Activated CD8-positive, alpha-beta memory T cell treated with anti-CD3 and anti-CD28 coated beads for 48 hours (primary cell): ENCODE measurements at regions not wholly inside any gene's neighbourhood (a gene's known extent, or its start where the extent isn't known, plus 50 kb on each side); places are given as distances from the start of the nearest gene placed in this dataset.

ENCODE experiments used
- DNase-seq, 3 experiments: peaks; one replicate each; pipeline ENCODE4 v3.0.0-alpha.2; 2020; ENCODE audit warnings: low read depth in 2 of 3, low spot score in 2 of 3

DNA sequence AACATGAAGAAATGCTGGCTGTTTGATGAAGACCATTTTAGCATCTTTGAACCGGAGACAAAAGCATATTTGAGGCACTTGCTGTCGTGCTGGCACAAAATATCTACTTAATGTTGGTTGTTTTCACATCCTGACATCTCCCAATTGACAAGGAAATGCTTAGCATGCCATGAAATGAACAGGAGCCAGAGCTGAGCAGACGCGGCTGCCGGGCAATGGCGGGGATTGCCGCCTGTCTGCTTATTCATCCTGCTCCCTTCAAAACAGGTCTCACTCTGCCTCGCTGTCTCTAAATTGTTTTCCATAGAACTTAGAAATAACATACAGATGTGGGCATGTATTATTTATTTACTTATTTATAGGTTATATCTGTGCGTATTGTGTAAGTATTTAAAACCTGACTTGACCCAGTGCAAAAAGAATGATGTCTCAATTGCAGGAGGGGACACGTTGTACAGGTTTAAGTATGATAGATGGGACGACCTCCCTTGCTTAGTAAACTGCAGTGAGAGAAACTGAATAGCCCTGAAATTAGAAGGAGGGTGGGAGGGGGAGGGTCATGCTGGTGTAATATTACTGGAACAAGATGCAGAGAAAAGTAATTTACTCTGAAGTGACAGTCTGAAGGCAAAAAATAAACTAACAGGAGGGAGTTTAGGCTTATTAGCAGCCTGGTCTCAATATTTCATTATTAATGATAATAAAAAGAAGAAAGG is 590.4 kb upstream of the PLXNA2 start:
- no peak for DNase-seq

DNA sequence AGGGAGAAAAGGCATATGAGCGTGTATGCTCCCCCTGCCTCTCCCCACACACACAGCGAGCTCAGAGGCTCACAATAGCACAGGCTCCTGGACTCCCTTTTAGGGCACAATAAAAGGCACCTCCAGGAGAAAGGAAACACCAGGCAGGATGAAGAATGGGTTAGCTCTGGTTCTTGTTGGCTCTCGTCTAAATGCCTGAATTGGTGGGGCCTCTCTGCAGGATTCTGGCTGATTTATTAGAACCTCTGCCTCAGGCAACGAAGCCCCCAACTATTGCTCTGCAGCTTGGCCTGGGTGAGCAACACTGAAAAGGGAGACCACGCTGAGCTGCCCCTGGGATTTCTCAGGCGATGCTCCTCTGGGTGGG is 590.9 kb upstream of the PLXNA2 start:
- no peak for DNase-seq

DNA sequence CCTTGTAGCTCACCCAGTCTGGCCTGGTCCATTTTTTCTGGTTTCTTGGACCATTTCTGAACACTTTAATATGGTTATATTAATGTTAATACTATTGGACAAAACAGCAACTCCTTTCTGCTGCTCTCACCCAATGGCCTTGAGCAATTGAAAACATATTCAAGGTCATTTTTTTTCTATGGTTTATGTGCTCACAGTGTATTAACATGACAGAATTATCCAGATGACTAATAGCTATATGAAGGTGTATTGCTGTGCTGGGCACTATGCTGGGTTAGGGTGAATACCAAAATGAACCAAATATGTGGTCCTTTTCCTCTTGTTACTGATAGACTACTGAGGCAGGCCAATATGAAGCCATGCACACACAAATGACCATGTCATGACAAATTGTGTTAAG is 591.6 kb upstream of the PLXNA2 start:
- DNase-seq = no peak

DNA sequence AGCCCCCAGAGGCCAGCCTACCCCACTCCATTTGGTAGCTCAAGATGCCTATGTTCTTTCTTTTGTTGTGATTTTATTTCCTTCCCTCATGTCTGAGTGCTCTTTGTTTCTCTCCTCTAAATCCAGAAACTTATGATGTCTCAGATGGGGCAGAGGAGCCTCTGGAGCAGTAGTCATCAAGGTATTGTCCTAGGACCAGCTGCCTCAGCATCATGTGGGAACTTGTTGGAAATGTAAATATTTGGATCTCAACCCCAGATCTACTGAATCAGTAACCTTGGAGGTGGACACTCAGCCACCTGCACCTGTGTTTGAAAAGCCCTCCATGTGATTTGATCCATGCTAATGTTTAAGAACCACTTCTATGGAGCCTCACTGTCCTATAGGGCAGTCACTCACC is 593.1 kb upstream of the PLXNA2 start:
- no peak for DNase-seq

DNA sequence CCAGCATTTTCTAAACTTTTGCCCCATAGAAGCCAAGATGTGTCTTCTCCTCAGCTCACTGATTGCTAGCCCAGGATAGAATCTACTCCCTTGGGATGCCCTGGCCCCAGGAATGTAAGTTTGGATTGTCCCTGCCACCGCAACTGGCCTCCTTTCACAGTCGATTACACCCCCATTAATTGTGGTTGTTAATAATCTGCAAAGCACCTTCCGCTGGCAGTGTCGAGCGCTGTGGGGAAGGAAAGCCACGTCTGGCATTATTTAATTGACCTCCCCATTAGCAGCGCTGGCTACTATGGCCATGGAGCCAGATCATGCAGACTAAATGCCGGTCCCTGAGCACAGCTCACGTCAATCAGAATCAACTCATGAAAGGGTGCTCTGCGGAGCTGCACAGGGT is 597.3 kb upstream of the PLXNA2 start:
- no peak for DNase-seq

DNA sequence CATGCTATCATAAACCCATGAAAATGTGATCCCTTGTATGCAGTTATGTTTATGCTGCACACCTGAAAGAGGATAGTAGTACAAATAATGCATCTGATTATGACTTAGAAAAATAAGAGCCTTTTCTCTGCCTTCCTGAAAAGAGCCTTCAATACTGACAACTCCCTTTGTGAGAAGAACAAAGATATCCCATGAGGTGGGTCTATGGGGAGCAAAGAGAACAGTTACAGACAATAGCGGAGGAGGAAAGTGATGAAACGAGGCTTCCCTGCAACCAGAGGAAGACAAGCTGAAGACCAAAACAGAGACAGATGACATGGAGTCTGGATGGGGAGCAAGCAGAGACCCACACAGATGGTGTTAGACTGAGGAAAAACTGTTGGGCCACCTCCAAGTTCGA is 598.3 kb upstream of the PLXNA2 start:
- DNase-seq = no peak

DNA sequence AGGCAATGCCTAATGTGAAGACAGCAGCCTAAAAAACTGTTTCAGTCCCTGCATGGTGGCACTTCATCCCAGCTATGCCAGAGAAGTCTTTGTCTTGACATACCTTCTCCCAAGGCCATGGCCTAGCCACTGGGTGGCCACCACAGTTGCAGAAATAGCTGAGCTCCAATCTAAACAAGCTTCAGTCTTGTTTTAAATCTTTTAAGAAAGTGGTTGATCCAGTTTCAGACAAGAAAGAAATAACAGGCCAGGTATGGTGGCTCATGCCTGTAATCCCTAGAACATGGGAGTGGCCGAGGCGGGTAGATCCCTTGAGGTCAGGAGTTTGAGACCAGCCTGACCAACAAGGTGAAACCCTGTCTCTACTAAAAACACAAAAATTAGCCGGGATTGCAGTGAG is 600.0 kb upstream of the PLXNA2 start:
- DNase-seq = no peak

DNA sequence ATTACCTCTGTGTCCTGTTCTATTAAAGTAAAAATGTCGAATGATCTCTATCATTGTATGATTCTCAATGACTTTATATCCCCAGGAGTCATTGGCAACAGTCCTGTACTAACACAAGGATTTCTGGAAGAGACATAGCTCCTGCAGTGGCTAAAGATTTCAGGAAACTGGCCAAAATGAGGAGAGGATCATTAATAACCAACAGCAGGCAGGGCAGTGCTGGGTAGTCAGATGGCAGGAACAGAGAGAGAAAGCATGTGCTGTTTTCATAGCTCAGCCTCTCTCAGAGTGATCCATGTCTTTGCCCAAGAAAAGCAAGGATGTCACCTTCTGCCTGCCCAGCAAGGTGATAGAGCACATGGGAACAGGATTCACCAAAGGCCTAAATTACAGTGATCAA is 604.7 kb upstream of the PLXNA2 start:
- DNase-seq = no peak

DNA sequence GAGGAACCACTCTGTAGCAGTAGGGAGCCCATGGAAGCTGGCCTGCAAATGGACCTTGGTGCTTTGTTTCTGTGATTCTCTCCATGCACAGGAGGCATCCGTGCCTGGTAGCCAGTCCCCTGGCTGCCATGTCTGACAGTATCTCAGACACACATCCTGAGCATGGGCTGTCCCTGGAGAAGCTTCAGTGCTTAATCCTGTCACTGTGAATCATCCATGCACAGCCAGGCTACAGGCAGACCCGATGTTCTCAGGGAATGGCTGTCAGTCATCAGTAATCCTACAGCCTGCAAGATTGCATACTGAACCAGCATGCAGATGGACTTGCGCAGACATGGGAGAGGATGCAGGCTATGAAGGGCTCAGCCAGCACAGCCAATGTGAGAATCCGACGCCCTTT is 606.3 kb upstream of the PLXNA2 start:
- DNase-seq = no peak

DNA sequence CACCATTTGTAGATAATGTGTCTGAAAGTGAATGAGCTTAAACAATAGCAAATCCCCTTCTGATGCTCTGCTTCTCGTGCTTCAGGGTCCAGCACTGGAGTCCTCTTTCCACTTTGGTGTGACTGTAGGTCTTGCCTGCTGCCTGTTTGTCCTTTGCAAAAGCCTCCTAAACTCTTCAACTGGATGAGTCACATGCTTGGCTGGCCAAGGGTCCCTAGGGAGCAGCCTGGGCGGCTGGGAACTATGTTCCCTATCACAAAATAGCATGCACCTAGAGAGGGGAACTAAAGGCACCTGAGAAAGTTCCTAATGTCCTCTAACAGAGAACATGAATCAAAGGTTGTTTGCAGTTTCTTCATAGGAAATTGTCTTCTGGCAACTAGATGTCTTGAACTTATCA is 607.2 kb upstream of the PLXNA2 start:
- DNase-seq = no peak

DNA sequence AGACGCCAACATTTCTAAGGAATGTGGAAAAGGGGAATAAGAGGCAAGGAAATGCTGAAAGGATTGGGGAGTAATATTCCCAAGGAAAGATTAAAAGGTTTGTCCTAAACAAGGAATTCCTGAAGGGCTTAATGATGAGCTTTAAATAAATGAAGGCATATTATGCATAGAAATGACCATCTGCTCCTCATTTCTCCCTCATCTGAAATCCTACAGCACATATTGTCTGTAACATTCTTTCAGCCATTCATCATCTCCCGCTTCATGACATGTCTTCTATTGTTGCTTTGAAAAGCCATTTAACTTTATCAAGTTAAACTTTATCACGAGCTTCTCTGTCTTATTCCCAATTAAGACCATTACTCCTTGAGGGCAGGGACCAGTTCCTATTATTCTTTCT is 608.7 kb upstream of the PLXNA2 start:
- DNase-seq = no peak

DNA sequence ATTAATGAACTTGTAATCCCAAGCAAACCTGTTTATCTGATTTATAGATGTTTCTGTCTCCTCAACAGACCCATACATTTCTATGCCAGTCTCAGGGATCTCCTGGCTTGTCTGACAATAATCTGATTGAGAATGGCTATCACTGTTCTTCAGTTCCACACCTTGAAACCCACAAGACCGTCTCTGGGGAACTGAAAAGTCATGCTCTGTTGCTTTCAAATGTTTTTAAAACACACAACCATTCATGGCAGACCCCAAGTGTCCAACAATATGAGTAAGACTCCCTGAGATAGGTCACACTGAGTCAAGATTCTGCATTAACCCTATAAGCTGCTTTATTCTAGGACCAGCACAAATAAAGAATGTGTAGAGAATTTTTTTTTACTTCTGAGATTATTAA is 611.2 kb upstream of the PLXNA2 start:
- DNase-seq = no peak

DNA sequence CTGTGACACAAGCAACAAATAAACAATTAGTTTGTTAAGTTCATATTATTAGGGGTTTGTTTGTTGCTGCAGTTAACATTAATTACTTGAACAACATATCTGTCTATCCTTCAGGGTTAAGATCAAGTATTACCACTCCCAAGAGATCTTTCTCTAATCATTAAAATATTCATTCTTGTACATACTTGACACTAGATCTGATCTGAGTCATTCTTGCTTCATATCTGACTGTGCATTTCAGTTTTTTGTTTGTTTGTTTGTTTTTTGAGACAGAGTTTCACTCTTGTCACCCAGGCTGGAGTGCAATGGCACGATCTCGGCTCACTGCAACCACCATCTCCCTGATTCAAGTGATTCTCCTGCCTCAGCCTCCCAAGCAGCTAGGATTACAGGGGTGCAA is 613.3 kb upstream of the PLXNA2 start:
- DNase-seq = no peak

DNA sequence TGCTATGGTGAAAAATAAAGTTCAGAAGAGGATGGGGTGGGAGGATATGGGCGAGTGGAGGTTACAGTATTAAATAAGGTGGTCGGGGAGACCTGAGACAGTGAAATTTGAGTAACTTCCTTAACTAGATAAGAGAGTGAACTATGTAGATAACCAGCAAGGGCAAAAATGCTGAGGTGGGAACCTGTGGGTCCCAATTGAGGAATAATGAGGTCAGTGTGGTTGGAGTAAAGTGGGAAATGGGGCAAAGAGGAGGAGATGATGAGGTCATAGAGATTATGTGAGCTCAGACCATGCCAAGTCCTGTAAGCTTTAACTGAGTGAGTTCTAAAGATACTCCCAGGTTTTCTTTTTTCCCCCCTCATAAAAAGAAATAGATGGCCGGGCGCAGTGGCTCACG is 614.6 kb upstream of the PLXNA2 start:
- no peak for DNase-seq

DNA sequence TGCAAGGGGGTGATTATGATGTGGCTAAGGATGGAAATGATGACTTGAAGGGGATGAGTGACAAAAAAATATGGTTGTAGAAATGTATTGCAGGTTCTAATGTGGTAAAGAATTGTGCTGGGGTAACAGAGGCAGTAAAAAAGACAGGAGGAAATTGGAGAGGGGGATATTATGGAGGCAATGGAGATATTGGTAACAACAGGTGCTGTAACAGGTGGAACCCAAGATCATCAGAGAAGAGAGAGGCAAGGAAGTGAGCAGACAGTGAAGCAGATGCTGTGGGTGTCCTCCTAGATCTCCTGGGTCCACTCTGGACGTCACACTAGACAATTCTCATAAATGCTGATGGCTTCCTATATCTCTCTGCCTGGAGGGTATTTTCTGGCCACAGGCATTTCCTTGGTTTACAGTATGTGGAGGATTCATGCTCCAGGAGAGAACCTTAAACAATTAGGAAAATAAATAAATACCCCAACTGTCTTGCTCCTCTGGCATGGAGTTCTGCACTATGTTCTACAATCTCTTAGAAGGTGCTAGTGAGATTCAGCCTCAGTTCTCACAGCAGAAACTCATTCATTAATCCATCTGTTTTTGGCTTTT is 620.3 kb upstream of the PLXNA2 start:
- no peak for DNase-seq

DNA sequence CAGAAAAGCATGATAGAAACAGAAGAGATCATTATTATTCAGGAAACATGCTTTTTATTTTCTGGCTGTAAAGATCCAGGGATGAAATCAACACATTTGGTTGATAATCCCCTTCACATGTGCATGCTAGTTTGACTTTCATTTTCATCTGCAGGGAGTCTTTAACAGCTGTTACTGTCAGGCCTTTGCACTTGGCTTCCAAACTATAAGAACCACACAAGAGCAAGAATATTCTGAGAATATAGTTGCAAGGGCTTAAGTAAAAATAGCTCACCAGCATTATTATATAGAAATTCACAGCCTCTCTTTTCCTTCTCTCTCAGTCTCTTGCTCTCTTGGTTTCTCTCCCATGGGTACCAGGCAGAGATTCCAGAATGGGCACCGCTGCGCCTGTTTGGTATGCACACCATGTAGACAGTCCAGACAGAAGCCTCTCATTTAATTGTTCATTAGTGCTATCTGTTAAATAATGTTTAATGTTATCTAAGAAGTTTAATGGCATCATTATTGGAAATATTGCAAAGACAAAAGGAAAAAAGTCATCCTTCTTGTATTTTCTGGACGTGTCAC is 622.3 kb upstream of the PLXNA2 start:
- DNase-seq = no peak

DNA sequence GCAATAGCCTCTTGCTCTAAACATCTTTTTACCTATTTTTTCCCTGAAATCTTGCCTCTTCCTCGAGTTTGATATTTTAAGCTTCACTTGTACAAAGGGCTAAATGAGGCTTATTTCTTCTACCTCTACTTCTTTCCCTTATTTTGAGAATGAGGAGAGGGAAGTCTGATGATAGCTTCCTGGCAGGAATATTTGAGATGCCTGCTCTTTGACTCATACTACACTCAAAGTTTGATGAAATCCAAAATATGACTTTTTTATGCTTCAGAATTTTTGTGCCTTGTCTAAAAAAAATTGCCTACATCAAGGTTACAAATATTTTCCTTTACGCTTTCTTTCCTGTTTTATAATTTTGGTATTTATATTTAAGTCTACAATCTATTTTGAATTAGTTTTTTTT is 624.4 kb upstream of the PLXNA2 start:
- DNase-seq = no peak

DNA sequence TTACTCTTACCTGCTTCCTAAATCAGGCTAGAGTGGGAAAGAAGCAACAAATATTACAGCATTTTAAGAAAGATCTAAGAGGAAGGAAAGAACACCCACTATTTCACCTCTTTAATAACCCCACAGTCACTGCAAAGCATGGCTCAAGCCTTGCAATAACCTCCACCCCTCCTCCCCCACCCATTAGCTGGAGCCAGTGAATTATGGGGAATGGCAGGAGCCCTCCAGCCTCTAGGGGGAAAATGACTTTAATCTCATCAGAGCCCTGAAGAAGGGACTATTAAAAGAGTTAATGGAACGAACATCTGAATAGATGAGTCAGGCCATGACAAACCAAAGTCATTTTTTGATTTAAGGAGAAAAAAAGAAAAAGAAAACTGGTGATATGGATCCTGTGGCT is 630.7 kb upstream of the PLXNA2 start:
- no peak for DNase-seq

DNA sequence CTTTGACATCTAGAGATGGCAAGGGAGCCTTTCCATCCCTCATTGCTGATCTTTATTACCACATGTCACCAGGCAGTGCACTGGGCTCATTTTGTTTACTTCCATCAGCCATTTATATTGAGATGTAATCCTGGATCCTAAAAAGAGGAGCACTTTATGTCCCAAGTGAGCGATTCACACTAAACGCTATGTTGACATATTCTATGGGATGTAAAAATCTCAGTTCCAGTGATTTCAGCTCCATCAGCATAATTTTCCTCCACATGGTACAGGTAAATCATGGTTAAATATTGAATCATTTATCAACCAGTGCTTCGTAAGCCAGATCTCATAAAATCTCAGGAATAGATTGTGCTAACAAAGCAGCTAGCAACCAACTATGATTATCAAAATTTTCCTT is 634.8 kb upstream of the PLXNA2 start:
- no peak for DNase-seq

DNA sequence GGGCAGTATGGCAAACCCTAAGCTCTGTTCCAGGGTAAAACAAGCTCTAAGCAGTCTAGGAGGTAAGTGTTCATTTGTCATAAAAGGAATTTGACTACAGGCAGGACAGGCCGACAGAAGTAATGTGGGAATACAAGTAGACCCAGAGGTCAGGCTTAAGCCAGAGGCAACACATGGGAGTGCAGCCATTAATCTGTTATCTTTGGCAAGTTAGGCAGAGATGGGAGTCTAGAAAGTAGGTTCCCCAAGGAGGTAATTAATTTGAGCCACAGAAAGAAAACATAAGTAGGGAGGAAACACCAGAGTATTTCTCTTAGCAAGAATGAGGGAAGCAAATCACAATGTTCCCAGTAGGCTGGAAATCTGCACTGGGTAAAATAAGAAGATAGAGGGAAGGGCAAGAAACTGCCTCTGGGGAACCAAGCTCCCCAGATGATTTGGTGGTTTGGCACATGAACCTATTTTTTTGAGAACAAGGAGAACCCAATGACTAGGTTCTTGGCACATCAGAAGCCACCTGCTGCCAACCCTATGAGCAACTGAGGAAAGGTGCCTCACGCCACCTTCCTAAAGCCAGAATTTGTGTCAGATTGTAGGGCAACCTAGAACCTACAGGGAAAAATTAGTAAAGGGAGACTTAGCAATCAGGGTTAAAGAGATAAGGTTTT is 636.4 kb upstream of the PLXNA2 start:
- no peak for DNase-seq

DNA sequence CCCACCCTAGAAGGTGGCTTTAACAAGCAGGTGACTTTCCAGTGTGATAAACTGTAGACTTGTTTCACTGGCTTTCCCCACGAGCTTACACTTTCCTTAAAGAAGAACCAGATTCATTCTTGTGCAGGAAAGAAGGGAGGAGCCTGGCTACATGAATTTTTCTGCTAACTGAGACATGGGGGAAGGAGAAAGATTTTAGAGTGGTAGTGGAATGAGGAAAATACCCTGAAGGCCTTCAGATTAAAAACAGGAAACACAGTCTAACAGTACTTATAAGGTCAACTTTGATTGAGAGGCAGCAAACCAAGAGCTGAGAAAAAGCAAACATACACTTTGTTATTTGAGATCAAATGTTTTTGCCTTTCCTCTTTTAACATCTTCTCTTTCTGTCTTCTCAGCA is 640.9 kb upstream of the PLXNA2 start:
- no peak for DNase-seq

DNA sequence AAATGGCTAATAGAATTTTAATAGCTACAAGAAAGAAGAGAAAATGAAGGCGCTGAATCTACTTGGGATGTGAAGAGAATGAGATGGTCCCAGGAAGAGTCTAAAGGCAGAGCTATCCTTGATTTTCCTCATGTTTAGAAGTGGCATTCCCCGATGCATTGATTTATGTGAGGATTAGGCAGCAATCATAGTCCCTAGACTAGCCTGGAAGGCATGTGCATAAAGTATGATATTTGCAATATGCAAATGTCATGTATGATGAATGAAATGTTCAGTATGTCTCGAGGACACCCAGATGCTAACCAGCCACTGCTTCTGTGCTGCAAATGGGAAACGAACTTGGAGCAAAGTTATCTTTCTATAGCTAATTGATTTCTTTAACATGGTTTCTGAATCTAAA is 641.5 kb upstream of the PLXNA2 start:
- DNase-seq = no peak

DNA sequence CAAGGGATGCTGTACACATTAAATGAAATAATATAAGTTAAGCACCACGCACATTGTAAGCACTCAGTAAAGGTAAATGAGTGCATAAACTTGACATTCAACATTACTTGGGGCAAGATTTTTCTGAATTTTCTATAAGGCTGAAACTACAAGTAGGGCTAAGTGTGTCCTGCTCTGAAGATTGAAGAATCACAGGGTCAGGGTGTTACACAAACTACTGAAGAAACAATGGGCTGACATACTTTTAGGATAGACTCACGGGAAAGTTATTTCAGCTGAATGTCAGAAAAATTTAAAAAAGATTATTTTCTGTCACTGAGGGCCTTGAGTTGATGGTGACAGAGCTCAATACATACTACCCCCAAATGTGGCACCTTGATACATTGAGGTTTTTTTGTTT is 644.2 kb upstream of the PLXNA2 start:
- DNase-seq = no peak
